Activated naive CD4-positive, alpha-beta T cell treated with anti-CD3 and anti-CD28 coated beads, Interleukin-2, amount 10 ng/mL, durations not matched to agents 7 days and 5 days (primary cell): ENCODE measurements at regions not wholly inside any gene's neighbourhood (a gene's known extent, or its start where the extent isn't known, plus 50 kb on each side); places are given as distances from the start of the nearest gene placed in this dataset.

ENCODE experiments used
- CTCF ChIA-PET: fragments of 350-600 bp; sonication (Branson Sonifier 250); formaldehyde crosslinking; loops from one replicate; lab custom pipeline; 2021; ENCODE audit warnings: antibody characterized with exemption; lab: Charles Lee
- DNase-seq: peaks from one replicate; pipeline ENCODE4 v3.0.0-alpha.2; 2020
- H3K27ac Mint-ChIP-seq: one replicate; pipeline ENCODE4 v1.8.0; 2021; ENCODE audit warnings: mild to moderate bottlenecking, moderate library complexity, mixed read lengths
- H3K27me3 Mint-ChIP-seq: one replicate; pipeline ENCODE4 v1.8.0; 2021; ENCODE audit warnings: mild to moderate bottlenecking, mixed read lengths
- H3K36me3 Mint-ChIP-seq: one replicate; pipeline ENCODE4 v1.8.0; 2021; ENCODE audit warnings: mixed read lengths
- H3K4me1 Mint-ChIP-seq: one replicate; pipeline ENCODE4 v1.8.0; 2021; ENCODE audit warnings: mixed read lengths
- H3K4me3 Mint-ChIP-seq: one replicate; pipeline ENCODE4 v1.8.0; 2021; ENCODE audit warnings: mild to moderate bottlenecking, moderate library complexity, mixed read lengths
- H3K9me3 Mint-ChIP-seq: one replicate; pipeline ENCODE4 v1.8.0; 2021; ENCODE audit warnings: mixed read lengths

- Mint-ChIP-seq H3K27ac (no peak overlapping the region), H3K27me3 (no peaks in the 10 kb centered on the region), H3K4me3 (no peak overlapping the region), H3K9me3 (peaks cover 11% of the 10 kb centered on the region), H3K4me1 (no peaks in the 10 kb centered on the region), H3K36me3 (peaks cover 8% of the 10 kb centered on the region)
- CTCF ChIA-PET: no interaction called here
- DNase-seq: no peak
These were observed 223.9 kb downstream of the LTN1 start for GRCh38 chr21:28768753-28769152.

DNA sequence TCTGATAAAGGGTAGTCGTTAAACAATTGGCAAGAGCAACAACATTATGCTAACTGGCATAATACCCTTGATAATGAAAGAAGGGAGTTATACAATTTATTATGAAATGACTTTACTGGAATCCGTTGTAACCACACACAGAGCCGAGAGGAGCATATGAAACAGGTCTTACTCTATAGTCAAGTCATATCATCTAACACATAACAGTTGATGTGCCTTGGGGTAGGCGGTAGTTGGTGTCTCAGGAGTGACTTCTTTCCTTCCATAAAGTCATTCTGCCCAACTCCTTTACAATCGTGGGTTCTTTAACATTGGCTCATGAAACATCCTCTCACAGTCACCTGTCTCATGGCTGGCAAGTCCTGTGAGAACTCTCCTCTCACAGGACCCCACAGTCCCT lies 225.2 kb downstream of the LTN1 start:
- no peaks in the 10 kb centered on the region for H3K4me1 Mint-ChIP-seq
- H3K4me3 Mint-ChIP-seq: no peak overlapping the region
- H3K27me3 Mint-ChIP-seq: no peaks in the 10 kb centered on the region
- H3K9me3 Mint-ChIP-seq: peaks cover 11% of the 10 kb centered on the region
- no peak for DNase-seq
- peaks cover 8% of the 10 kb centered on the region for H3K36me3 Mint-ChIP-seq
- H3K27ac Mint-ChIP-seq: no peak overlapping the region
- CTCF ChIA-PET: no interaction called here

- no peaks in the 10 kb centered on the region for H3K27me3 Mint-ChIP-seq
- H3K4me1 Mint-ChIP-seq: no peaks in the 10 kb centered on the region
- CTCF ChIA-PET: interaction anchor here (3.4 kb wide), 1 partner anchor 18 kb away, joined by 11 read pairs; no protein-coding TSS in a partner anchor
- peaks cover 8% of the 10 kb centered on the region for H3K36me3 Mint-ChIP-seq
- H3K27ac Mint-ChIP-seq: no peak overlapping the region
- peaks cover 13% of the 10 kb centered on the region for H3K9me3 Mint-ChIP-seq
- H3K4me3 Mint-ChIP-seq: no peak overlapping the region
- DNase-seq: no peak
These were observed 228.8 kb downstream of the LTN1 start for GRCh38 chr21:28763809-28764418.

GRCh38 chr21:28762357-28762735 lies 230.3 kb downstream of the LTN1 start:
- Mint-ChIP-seq H3K4me3 (no peak overlapping the region), H3K4me1 (no peaks in the 10 kb centered on the region), H3K27me3 (no peaks in the 10 kb centered on the region), H3K27ac (no peak overlapping the region), H3K36me3 (peaks cover 8% of the 10 kb centered on the region), H3K9me3 (peaks cover 13% of the 10 kb centered on the region)
- CTCF ChIA-PET: interaction anchor here (1.0 to 3.4 kb wide), 2 partner anchors 17 to 321 kb away, joined by 3 to 11 read pairs; no protein-coding TSS in a partner anchor
- DNase-seq: no peak

GRCh38 chr21:28761674-28762356 lies 230.9 kb downstream of the LTN1 start:
- DNase-seq: no peak
- H3K9me3 Mint-ChIP-seq: peaks cover 9% of the 10 kb centered on the region
- no peak overlapping the region for H3K4me3 Mint-ChIP-seq
- CTCF ChIA-PET: interaction anchor here (3.4 kb wide), 1 partner anchor 16 kb away, joined by 11 read pairs; no protein-coding TSS in a partner anchor
- no peaks in the 10 kb centered on the region for H3K4me1 Mint-ChIP-seq
- H3K36me3 Mint-ChIP-seq: peaks cover 8% of the 10 kb centered on the region
- no peaks in the 10 kb centered on the region for H3K27me3 Mint-ChIP-seq
- H3K27ac Mint-ChIP-seq: no peak overlapping the region

DNA sequence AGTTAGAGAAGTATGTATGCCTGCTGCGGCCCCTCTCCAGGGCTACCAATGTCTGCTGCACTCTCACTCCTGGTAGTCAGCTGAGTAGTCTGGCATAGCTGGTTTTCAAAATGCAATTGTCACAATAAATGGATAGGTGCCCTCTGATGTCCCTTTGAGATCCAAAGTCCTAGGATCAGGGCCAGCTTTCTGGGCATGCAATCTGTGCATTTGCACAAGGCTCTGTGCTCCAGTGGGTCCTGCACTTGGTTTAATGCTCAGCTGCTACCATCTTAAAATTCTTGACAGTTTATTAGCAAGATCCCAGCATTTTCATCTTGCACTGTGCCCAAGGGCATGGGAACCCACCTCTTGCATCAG lies 233.8 kb downstream of the LTN1 start:
- H3K4me1 Mint-ChIP-seq: no peaks in the 10 kb centered on the region
- no peak overlapping the region for H3K27ac Mint-ChIP-seq
- H3K27me3 Mint-ChIP-seq: no peaks in the 10 kb centered on the region
- no peaks in the 10 kb centered on the region for H3K36me3 Mint-ChIP-seq
- H3K4me3 Mint-ChIP-seq: no peak overlapping the region
- DNase-seq: no peak
- CTCF ChIA-PET: interaction anchor here (5.1 kb wide), 1 partner anchor 13 kb away, joined by 31 read pairs; no protein-coding TSS in a partner anchor
- H3K9me3 Mint-ChIP-seq: peaks cover 2% of the 10 kb centered on the region

GRCh38 chr21:28758042-28758882 lies 234.4 kb downstream of the LTN1 start:
- Mint-ChIP-seq H3K36me3 (no peaks in the 10 kb centered on the region), H3K4me1 (no peaks in the 10 kb centered on the region), H3K9me3 (peaks cover 2% of the 10 kb centered on the region), H3K27ac (no peak overlapping the region), H3K4me3 (no peak overlapping the region), H3K27me3 (no peaks in the 10 kb centered on the region)
- DNase-seq: no peak
- CTCF ChIA-PET: interaction anchor here (5.1 kb wide), 1 partner anchor 13 kb away, joined by 31 read pairs; no protein-coding TSS in a partner anchor

- CTCF ChIA-PET: interaction anchor here (1.0 to 5.1 kb wide), 2 partner anchors 9 to 238 kb away, joined by 3 to 31 read pairs; no protein-coding TSS in a partner anchor
- no peak for DNase-seq
- H3K9me3 Mint-ChIP-seq: peaks cover 2% of the 10 kb centered on the region
- H3K4me1 Mint-ChIP-seq: no peaks in the 10 kb centered on the region
- no peak overlapping the region for H3K4me3 Mint-ChIP-seq
- H3K27me3 Mint-ChIP-seq: no peaks in the 10 kb centered on the region
- H3K36me3 Mint-ChIP-seq: no peaks in the 10 kb centered on the region
- H3K27ac Mint-ChIP-seq: no peak overlapping the region
These were observed 237.8 kb downstream of the LTN1 start for GRCh38 chr21:28754862-28755261.

DNA sequence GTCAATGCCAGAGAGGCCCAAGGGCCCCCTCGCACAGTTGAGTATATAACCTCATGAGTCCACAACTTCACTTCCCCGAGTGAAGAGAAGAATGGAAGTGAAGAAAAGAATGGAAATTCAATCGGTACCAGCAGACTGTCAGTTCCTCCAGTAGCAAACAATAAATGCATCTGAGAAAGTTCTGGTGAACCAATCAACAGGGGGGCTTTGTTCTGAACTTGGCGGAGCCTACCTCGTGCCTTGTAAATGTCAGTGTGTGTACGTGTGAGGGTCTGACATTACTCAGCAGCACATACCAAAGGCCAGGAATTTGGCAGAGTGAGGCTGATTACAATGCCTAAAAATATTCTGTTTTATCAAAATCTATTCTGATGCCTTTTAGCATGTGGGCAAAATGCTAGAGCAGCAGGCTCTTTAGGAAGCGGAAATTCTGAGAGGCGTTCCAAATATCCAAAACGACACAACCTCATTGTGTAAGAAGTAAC lies 238.5 kb downstream of the LTN1 start:
- DNase-seq: no peak
- no peaks in the 10 kb centered on the region for H3K9me3 Mint-ChIP-seq
- no peaks in the 10 kb centered on the region for H3K27me3 Mint-ChIP-seq
- H3K4me1 Mint-ChIP-seq: no peaks in the 10 kb centered on the region
- H3K27ac Mint-ChIP-seq: no peak overlapping the region
- CTCF ChIA-PET: interaction anchor here (5.1 kb wide), 1 partner anchor 8 kb away, joined by 31 read pairs; no protein-coding TSS in a partner anchor
- no peak overlapping the region for H3K4me3 Mint-ChIP-seq
- H3K36me3 Mint-ChIP-seq: peaks cover 4% of the 10 kb centered on the region

DNA sequence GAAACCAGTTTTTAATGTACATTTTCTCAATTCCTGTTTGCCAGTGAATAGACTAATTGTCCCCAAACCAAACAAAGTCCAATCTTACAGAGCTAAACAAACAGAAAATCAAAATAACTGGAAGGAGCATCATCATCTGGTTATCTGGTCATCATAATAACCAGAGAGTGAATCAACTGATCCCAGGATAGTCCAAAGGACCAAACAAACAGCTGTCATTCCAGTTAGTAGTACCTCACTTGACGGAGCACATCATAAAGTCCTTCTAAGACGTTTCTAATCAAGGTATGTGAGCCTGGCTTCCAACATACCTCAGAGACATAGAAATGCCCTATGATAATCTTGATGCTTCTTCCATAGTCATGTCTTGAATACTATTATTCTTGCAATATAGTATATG lies 240.5 kb downstream of the LTN1 start:
- Mint-ChIP-seq H3K4me1 (no peaks in the 10 kb centered on the region), H3K4me3 (no peak overlapping the region), H3K27ac (no peak overlapping the region), H3K27me3 (no peaks in the 10 kb centered on the region), H3K36me3 (peaks cover 4% of the 10 kb centered on the region), H3K9me3 (no peaks in the 10 kb centered on the region)
- CTCF ChIA-PET: no interaction called here
- DNase-seq: no peak

GRCh38 chr21:28751176-28751575 lies 241.5 kb downstream of the LTN1 start:
- H3K27ac Mint-ChIP-seq: no peak overlapping the region
- H3K36me3 Mint-ChIP-seq: peaks cover 4% of the 10 kb centered on the region

GRCh38 chr21:28750565-28750964 lies 242.1 kb downstream of the LTN1 start:
- H3K27ac Mint-ChIP-seq: no peak overlapping the region
- no peak for DNase-seq
- no peak overlapping the region for H3K4me3 Mint-ChIP-seq
- CTCF ChIA-PET: interaction anchor here (1.0 to 1.3 kb wide), 2 partner anchors 189 to 233 kb away, joined by 3 read pairs; no protein-coding TSS in a partner anchor
- no peaks in the 10 kb centered on the region for H3K9me3 Mint-ChIP-seq
- peaks cover 4% of the 10 kb centered on the region for H3K36me3 Mint-ChIP-seq
- no peaks in the 10 kb centered on the region for H3K27me3 Mint-ChIP-seq
- no peaks in the 10 kb centered on the region for H3K4me1 Mint-ChIP-seq

More at GRCh38 chr21:28751176-28751575, 241.5 kb downstream of the LTN1 start:
- Mint-ChIP-seq H3K9me3 (no peaks in the 10 kb centered on the region), H3K4me1 (no peaks in the 10 kb centered on the region), H3K4me3 (no peak overlapping the region), H3K27me3 (no peaks in the 10 kb centered on the region)
- no peak for DNase-seq
- CTCF ChIA-PET: interaction anchor here (0.8 to 1.0 kb wide), 2 partner anchors 188 to 1842 kb away, joined by 3 to 4 read pairs; no protein-coding TSS in a partner anchor

DNA sequence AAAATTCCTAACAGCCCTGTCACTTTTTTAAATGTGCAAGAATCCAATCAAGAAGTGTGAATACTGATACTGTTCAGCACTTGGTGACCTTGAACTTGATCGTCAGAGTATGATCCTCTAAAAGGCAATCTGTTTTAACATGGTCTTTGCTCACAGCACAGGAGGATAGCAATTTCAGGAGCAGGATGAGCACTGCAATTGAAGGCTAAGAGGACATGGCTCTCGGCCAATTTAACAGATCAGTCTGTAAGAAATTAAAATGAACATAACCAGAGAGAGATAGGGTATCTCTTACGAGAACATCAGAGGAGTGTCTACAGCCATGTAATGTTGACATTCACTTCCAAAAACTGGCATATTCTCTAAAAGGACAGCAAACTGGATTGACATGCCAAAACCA lies 243.1 kb downstream of the LTN1 start:
- no peak overlapping the region for H3K27ac Mint-ChIP-seq
- CTCF ChIA-PET: interaction anchor here (1.3 to 2.1 kb wide), 2 partner anchors 232 kb away, joined by 3 to 10 read pairs; no protein-coding TSS in a partner anchor
- no peaks in the 10 kb centered on the region for H3K4me1 Mint-ChIP-seq
- no peak for DNase-seq
- H3K36me3 Mint-ChIP-seq: peaks cover 4% of the 10 kb centered on the region
- no peaks in the 10 kb centered on the region for H3K9me3 Mint-ChIP-seq
- H3K4me3 Mint-ChIP-seq: no peak overlapping the region
- H3K27me3 Mint-ChIP-seq: no peaks in the 10 kb centered on the region

DNA sequence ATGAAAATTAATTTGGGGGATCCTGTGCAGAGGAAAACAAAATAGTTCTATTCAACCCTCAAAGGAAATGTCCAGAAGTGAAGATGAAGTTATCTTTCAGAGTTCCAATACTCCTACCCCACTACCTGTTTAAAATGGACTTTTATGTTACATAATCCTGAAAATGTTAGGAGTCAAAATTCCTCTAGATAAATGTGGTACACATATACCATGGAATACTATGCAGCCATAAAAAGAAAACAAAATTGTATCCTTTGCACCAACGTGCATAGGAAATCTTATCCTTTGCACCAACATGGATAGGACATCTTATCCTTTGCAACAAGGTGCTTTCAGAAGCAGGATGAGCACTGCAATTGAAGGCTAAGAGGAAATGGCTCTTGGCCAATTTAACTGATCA lies 245.2 kb downstream of the LTN1 start:
- Mint-ChIP-seq H3K27ac (no peak overlapping the region), H3K36me3 (peaks cover 4% of the 10 kb centered on the region), H3K4me1 (no peaks in the 10 kb centered on the region), H3K9me3 (no peaks in the 10 kb centered on the region), H3K4me3 (no peak overlapping the region), H3K27me3 (no peaks in the 10 kb centered on the region)
- CTCF ChIA-PET: interaction anchor here (2.1 kb wide), 1 partner anchor 230 kb away, joined by 10 read pairs; no protein-coding TSS in a partner anchor
- DNase-seq: no peak
